PC-9 (cell line): ENCODE measurements at regions not wholly inside any gene's neighbourhood (a gene's known extent, or its start where the extent isn't known, plus 50 kb on each side); places are given as distances from the start of the nearest gene placed in this dataset.

Experiments
- BruUV-seq: library from RNA; stranded (reverse); fragments of 400-500 nt; replicated peaks from 2 replicates; lab custom pipeline; 2021; lab: Mats Ljungman, UMichigan
- CTCF ChIA-PET: fragments of 300-600 bp; sonication (Branson Sonifier 250); formaldehyde crosslinking; loops from one replicate; lab custom pipeline; 2022; ENCODE audit warnings: antibody characterized with exemption; lab: Charles Lee
- POLR2A ChIA-PET: fragments of 300-600 bp; sonication (Branson Sonifier 250); formaldehyde crosslinking; loops from one replicate; lab custom pipeline; 2022; ENCODE audit warnings: antibody characterized with exemption; ENCODE audit not compliant: unreplicated experiment; lab: Charles Lee
- DNase-seq, 2 experiments: peaks; one replicate each; pipeline versions ENCODE4 v3.0.0 to v3.0.0-alpha.2; 2015 to 2022; ENCODE audit warnings: mixed read lengths in 1 of 2
- H2AFZ ChIP-seq: fragments of 200-600 bp; sonication (generic); 2 replicates; pipeline ENCODE4 v1.8.1; 2017; ENCODE audit warnings: antibody characterized with exemption
- H3F3A ChIP-seq: fragments of 200-600 bp; sonication (generic); 2 replicates; pipeline ENCODE4 v1.8.1; 2017; ENCODE audit warnings: antibody characterized with exemption, mild to moderate bottlenecking, low read depth; ENCODE audit not compliant: insufficient read depth
- H3K27ac ChIP-seq: fragments of 200-600 bp; sonication (generic); 2 replicates; pipeline ENCODE4 v1.6.1; 2016; ENCODE audit warnings: mixed run types
- H3K27me3 ChIP-seq: fragments of 200-600 bp; sonication (generic); 2 replicates; pipeline ENCODE4 v1.6.1; 2016; ENCODE audit warnings: low read depth, mixed run types; ENCODE audit not compliant: insufficient read depth
- H3K36me3 ChIP-seq: fragments of 200-600 bp; sonication (generic); 2 replicates; pipeline ENCODE4 v1.6.1; 2016; ENCODE audit warnings: low read depth, mixed run types
- H3K4me1 ChIP-seq: fragments of 200-600 bp; sonication (generic); replicated peaks from 2 replicates; pipeline ENCODE4 v1.6.1; 2016; ENCODE audit warnings: mixed run types; ENCODE audit not compliant: insufficient read depth
- H3K4me2 ChIP-seq: fragments of 200-600 bp; sonication (generic); 2 replicates; pipeline ENCODE4 v1.6.1; 2017; ENCODE audit warnings: mixed run types
- H3K4me3 ChIP-seq: fragments of 200-600 bp; sonication (generic); 2 replicates; pipeline ENCODE4 v1.6.1; 2016; ENCODE audit warnings: mixed run types
- H3K79me2 ChIP-seq: fragments of 200-600 bp; sonication (generic); 2 replicates; pipeline ENCODE4 v1.6.1; 2017; ENCODE audit warnings: low read depth, mixed run types
- H3K9me2 ChIP-seq: fragments of 200-600 bp; sonication (generic); 2 replicates; pipeline ENCODE4 v1.8.1; 2017; ENCODE audit warnings: mild to moderate bottlenecking; ENCODE audit not compliant: insufficient read depth
- H3K9me3 ChIP-seq: fragments of 200-600 bp; sonication (generic); 2 replicates; pipeline ENCODE4 v1.8.1; 2016; ENCODE audit warnings: low read depth; ENCODE audit not compliant: insufficient read depth
- H4K20me1 ChIP-seq: fragments of 200-600 bp; sonication (generic); 2 replicates; pipeline ENCODE4 v1.8.1; 2017; ENCODE audit not compliant: insufficient read depth
- CTCF ChIP-seq: fragments of 200-600 bp; sonication (generic); conservative IDR thresholded peaks from 2 replicates; pipeline ENCODE4 v1.6.1; 2017; ENCODE audit warnings: mixed run types, antibody characterized with exemption, mild to moderate bottlenecking, moderate library complexity
- EZH2 ChIP-seq: fragments of 200-600 bp; sonication (generic); IDR thresholded peaks from 2 replicates; pipeline ENCODE4 v1.8.0; 2017; ENCODE audit warnings: antibody characterized with exemption, low read depth
- intact Hi-C: fragments of 100-400 bp; cut with micrococcal nuclease; formaldehyde crosslinking; loops from one replicate; pipeline ENCODE4 v1.10.0; 2022; ENCODE audit not compliant: unreplicated experiment

DNA sequence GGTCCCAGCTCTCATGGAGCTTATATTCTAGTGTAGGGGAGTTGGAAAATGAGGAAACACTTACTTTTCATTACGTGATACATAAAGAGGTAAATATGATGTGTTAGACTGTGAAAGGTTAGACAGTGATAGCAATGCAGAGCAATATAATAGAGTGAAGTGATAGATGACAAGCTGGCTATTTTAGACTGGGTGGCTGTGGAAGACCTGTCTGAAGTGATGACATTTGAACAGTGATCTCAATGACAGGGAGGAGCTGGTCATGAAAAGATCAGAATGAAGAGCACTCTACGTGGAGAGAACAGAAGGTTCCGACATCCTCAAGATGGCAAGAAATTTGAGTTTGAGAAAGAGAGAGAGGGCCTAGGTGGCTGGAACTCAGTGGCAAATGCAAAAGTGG, 118.9 kb upstream of the MKLN1 start:
- DNase-seq: no peak

DNA sequence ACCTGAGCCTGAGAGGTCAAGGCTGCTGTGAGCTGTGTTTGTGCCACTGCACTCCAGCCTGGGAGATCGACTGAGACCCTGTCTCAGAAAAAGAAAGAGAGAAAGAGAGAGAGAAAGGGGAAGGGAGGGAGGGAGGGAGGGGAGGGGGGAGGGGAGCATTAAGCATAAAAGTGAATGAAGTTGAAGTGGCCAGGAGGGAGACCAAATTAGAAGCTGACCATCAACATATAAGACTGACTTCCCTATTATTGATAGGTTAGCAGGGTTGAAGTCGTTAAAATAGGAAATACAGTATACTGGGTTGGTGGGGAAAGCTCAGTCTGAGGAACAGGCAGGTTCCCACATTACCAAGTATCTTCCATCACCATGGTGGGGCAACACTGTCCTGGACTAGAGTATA, 117.1 kb upstream of the MKLN1 start:
- POLR2A ChIA-PET: no interaction called here
- H3K36me3 ChIP-seq: no peaks in the 10 kb centered on the region
- intact Hi-C loops: no loop called here

More for the DNA sequence above, 118.9 kb upstream of the MKLN1 start:
- POLR2A ChIA-PET: interaction anchor here (0.5 kb wide), 1 partner anchor 84 kb away, joined by 3 read pairs; no protein-coding TSS in a partner anchor
- intact Hi-C loops: no loop called here
- Histone ChIP-seq H3K79me2 (no peaks in the 10 kb centered on the region), H4K20me1 (no peaks in the 10 kb centered on the region), H3K27me3 (no peaks in the 10 kb centered on the region), H2AFZ (no peak overlapping the region), H3K9me3 (0 out of 2 replicates have a peak, but pooled peaks cover 3% of the 10 kb centered on the region), H3K4me1 (no peaks in the 10 kb centered on the region), H3K4me2 (no peak overlapping the region), H3F3A (peaks cover 4% of the 10 kb centered on the region; the same call in 1 of the 2 replicates), H3K4me3 (no peak overlapping the region), H3K27ac (no peak overlapping the region), H3K36me3 (no peaks in the 10 kb centered on the region), H3K9me2 (no peaks in the 10 kb centered on the region)
- no peak for TF ChIP-seq CTCF
- TF ChIP-seq EZH2: no peak
- CTCF ChIA-PET: no interaction called here
- BruUV-seq: no TSS peak

GRCh38 chr7:131211500-131211899, 116.2 kb upstream of the MKLN1 start:
- CTCF ChIA-PET: interaction anchor here (0.6 kb wide), 1 partner anchor 10 kb away, joined by 7 read pairs; no protein-coding TSS in a partner anchor
- no peak overlapping the region for H3K4me3 ChIP-seq
- POLR2A ChIA-PET: no interaction called here
- 0 out of 2 replicates have a peak, but pooled peaks cover 3% of the 10 kb centered on the region for H3K9me3 ChIP-seq
- no peaks in the 10 kb centered on the region for H3K4me1 ChIP-seq
- H3K4me2 ChIP-seq: no peak overlapping the region
- intact Hi-C loops: no loop called here
- no peaks in the 10 kb centered on the region for H3K9me2 ChIP-seq
- no peak overlapping the region for H3K27ac ChIP-seq
- no peaks in the 10 kb centered on the region for H3K27me3 ChIP-seq
- peaks cover 4% of the 10 kb centered on the region; the same call in 1 of the 2 replicates for H3F3A ChIP-seq
- BruUV-seq: no TSS peak
- H4K20me1 ChIP-seq: no peaks in the 10 kb centered on the region
- DNase-seq: no peak
- no peaks in the 10 kb centered on the region for H3K79me2 ChIP-seq
- H2AFZ ChIP-seq: no peak overlapping the region
- no peak for TF ChIP-seq EZH2
- TF ChIP-seq CTCF: no peak
- no peaks in the 10 kb centered on the region for H3K36me3 ChIP-seq

More for the DNA sequence above, 117.1 kb upstream of the MKLN1 start:
- Histone ChIP-seq H3F3A (peaks cover 4% of the 10 kb centered on the region; the same call in 1 of the 2 replicates), H2AFZ (no peak overlapping the region), H3K27me3 (no peaks in the 10 kb centered on the region), H4K20me1 (no peaks in the 10 kb centered on the region), H3K27ac (no peak overlapping the region), H3K9me2 (no peaks in the 10 kb centered on the region), H3K4me3 (no peak overlapping the region), H3K4me1 (no peaks in the 10 kb centered on the region), H3K4me2 (no peak overlapping the region), H3K79me2 (no peaks in the 10 kb centered on the region), H3K9me3 (0 out of 2 replicates have a peak, but pooled peaks cover 3% of the 10 kb centered on the region)
- CTCF ChIA-PET: interaction anchor here (0.6 kb wide), 1 partner anchor 96 kb away, joined by 3 read pairs; no protein-coding TSS in a partner anchor
- TF ChIP-seq CTCF: no peak
- no peak for TF ChIP-seq EZH2
- no peak for DNase-seq
- BruUV-seq: no TSS peak
